GM20000 (cell line): ENCODE measurements at regions not wholly inside any gene's neighbourhood (a gene's known extent, or its start where the extent isn't known, plus 50 kb on each side); places are given as distances from the start of the nearest gene placed in this dataset.

Experiments used
- DNase-seq: peaks from one replicate; pipeline ENCODE4 v3.0.0; 2012; ENCODE audit warnings: low spot score
- CTCF ChIP-seq: IDR thresholded peaks from 2 replicates; pipeline ENCODE4 v1.5.1; 2012; ENCODE audit warnings: mild to moderate bottlenecking, control low read depth; ENCODE audit errors: extremely low read depth, missing control alignments

- peak; percentile 79 for DNase-seq
Observed at GRCh38 chr12:111056618-111057521, 136.5 kb upstream of the MYL2 start.

GRCh38 chr12:111055181-111055880 is 135.0 kb upstream of the MYL2 start:
- no peak for DNase-seq
- TF ChIP-seq CTCF: no peak

More at GRCh38 chr12:111056618-111057521, 136.5 kb upstream of the MYL2 start:
- no peak for TF ChIP-seq CTCF

- no peak for DNase-seq
- TF ChIP-seq CTCF: no peak
Observed at GRCh38 chr12:111048991-111049390, 128.6 kb upstream of the MYL2 start.

GRCh38 chr12:111046896-111047295 is 126.5 kb upstream of the MYL2 start:
- no peak for DNase-seq
- no peak for TF ChIP-seq CTCF

- TF ChIP-seq CTCF: no peak
- no peak for DNase-seq
Observed at GRCh38 chr12:111045941-111046340, 125.6 kb upstream of the MYL2 start.

- no peak for TF ChIP-seq CTCF
- DNase-seq: no peak
Observed at GRCh38 chr12:111041091-111041490, 120.7 kb upstream of the MYL2 start.

- no peak for DNase-seq
- no peak for TF ChIP-seq CTCF
Observed at GRCh38 chr12:111040690-111041089, 120.3 kb upstream of the MYL2 start.
